Kidney epithelial cell (primary cell): ENCODE measurements at regions not wholly inside any gene's neighbourhood (a gene's known extent, or its start where the extent isn't known, plus 50 kb on each side); places are given as distances from the start of the nearest gene placed in this dataset.

Experiments used
- DNase-seq: peaks from one replicate; pipeline ENCODE4 v3.0.0-alpha.2; 2010; ENCODE audit warnings: low read depth
- H3K27me3 ChIP-seq: 2 replicates; pipeline ENCODE4 v1.6.0; 2011; ENCODE audit warnings: low read length; ENCODE audit not compliant: control insufficient read depth, insufficient read depth
- H3K36me3 ChIP-seq: 2 replicates; pipeline ENCODE4 v1.5.1; 2011; ENCODE audit warnings: low read length; ENCODE audit not compliant: control insufficient read depth, insufficient read depth
- H3K4me3 ChIP-seq: 2 replicates; pipeline ENCODE4 v1.5.1; 2011; ENCODE audit warnings: low read depth, mild to moderate bottlenecking, control low read depth, low read length
- CTCF ChIP-seq: IDR thresholded peaks from 2 replicates; pipeline ENCODE4 v1.5.1; 2011; ENCODE audit warnings: mild to moderate bottlenecking, moderate library complexity, low read length, control low read depth, inconsistent platforms; ENCODE audit not compliant: insufficient read depth, poor library complexity, severe bottlenecking

GRCh38 chr3:168843481-168843880, 747.8 kb upstream of the GOLIM4 start:
- no peak for DNase-seq
- no peaks in the 10 kb centered on the region for H3K36me3 ChIP-seq
- TF ChIP-seq CTCF, result no peak

GRCh38 chr3:168839653-168840052, 743.9 kb upstream of the GOLIM4 start:
- no peaks in the 10 kb centered on the region for H3K27me3 ChIP-seq
- H3K36me3 ChIP-seq, result no peaks in the 10 kb centered on the region
- TF ChIP-seq CTCF, result no peak
- H3K4me3 ChIP-seq, result no peak overlapping the region
- DNase-seq, result no peak

More at GRCh38 chr3:168843481-168843880, 747.8 kb upstream of the GOLIM4 start:
- H3K4me3 ChIP-seq, result no peak overlapping the region
- peaks cover 8% of the 10 kb centered on the region for H3K27me3 ChIP-seq

- no peak for DNase-seq
- no peak for TF ChIP-seq CTCF
- no peak overlapping the region for H3K4me3 ChIP-seq
- no peaks in the 10 kb centered on the region for H3K27me3 ChIP-seq
- no peaks in the 10 kb centered on the region for H3K36me3 ChIP-seq
Observed at GRCh38 chr3:168834558-168834957, 738.8 kb upstream of the GOLIM4 start.

GRCh38 chr3:168828943-168829342, 733.2 kb upstream of the GOLIM4 start:
- Histone ChIP-seq H3K36me3 (no peaks in the 10 kb centered on the region), H3K27me3 (no peaks in the 10 kb centered on the region), H3K4me3 (no peak overlapping the region)
- DNase-seq, result no peak
- no peak for TF ChIP-seq CTCF

- Histone ChIP-seq H3K36me3 (no peaks in the 10 kb centered on the region), H3K4me3 (no peak overlapping the region), H3K27me3 (no peaks in the 10 kb centered on the region)
- TF ChIP-seq CTCF, result no peak
- no peak for DNase-seq
Observed at GRCh38 chr3:168828536-168828935, 732.8 kb upstream of the GOLIM4 start.

- Histone ChIP-seq H3K4me3 (no peak overlapping the region), H3K36me3 (no peaks in the 10 kb centered on the region), H3K27me3 (no peaks in the 10 kb centered on the region)
- no peak for DNase-seq
- no peak for TF ChIP-seq CTCF
Observed at GRCh38 chr3:168828014-168828413, 732.3 kb upstream of the GOLIM4 start.
